ENCODE measurements at regions not wholly inside any gene's neighbourhood (a gene's known extent, or its start where the extent isn't known, plus 50 kb on each side); places are given as distances from the start of the nearest gene placed in this dataset.
"Not testable (repeated sequence)": the region's sequence is repeated elsewhere in the genome, so short reads cannot be mapped to it uniquely, and the experiment has no call there.

- DNase-seq (ENCODE audit: low spot score), result no peak
These were observed 88.4 kb upstream of the MPP7 start for GRCh38 chr10:28391283-28391682.

- peak; percentile 71 for DNase-seq (ENCODE audit: low spot score)
These were observed 91.2 kb upstream of the MPP7 start for GRCh38 chr10:28393956-28394568.

- DNase-seq (ENCODE audit: low spot score), result no peak
These were observed 93.5 kb upstream of the MPP7 start for GRCh38 chr10:28396331-28396730.

GRCh38 chr10:28397229-28397628 lies 94.4 kb upstream of the MPP7 start:
- DNase-seq (ENCODE audit: low spot score), result no peak

GRCh38 chr10:28400176-28400575 lies 97.3 kb upstream of the MPP7 start:
- no peak for DNase-seq (ENCODE audit: low spot score)

- DNase-seq (ENCODE audit: low spot score), result no peak
These were observed 97.8 kb upstream of the MPP7 start for GRCh38 chr10:28400681-28401080.

- DNase-seq (ENCODE audit: low spot score), result not testable (repeated sequence)
These were observed 99.8 kb upstream of the MPP7 start for GRCh38 chr10:28402611-28403073.

- DNase-seq (ENCODE audit: low spot score), result no peak
These were observed 100.2 kb upstream of the MPP7 start for GRCh38 chr10:28403090-28403489.

GRCh38 chr10:28408237-28408777 lies 105.4 kb upstream of the MPP7 start:
- DNase-seq (ENCODE audit: low spot score), result no peak

- DNase-seq (ENCODE audit: low spot score), result peak; percentile 30
These were observed 107.7 kb upstream of the MPP7 start for GRCh38 chr10:28410420-28411135.

GRCh38 chr10:28411136-28411460 lies 108.2 kb upstream of the MPP7 start:
- no peak for DNase-seq (ENCODE audit: low spot score)

GRCh38 chr10:28411648-28412047 lies 108.8 kb upstream of the MPP7 start:
- no peak for DNase-seq (ENCODE audit: low spot score)

- DNase-seq (ENCODE audit: low spot score), result no peak
These were observed 114.8 kb upstream of the WAC start for GRCh38 chr10:28418069-28418468.

GRCh38 chr10:28425422-28425821 lies 107.5 kb upstream of the WAC start:
- no peak for DNase-seq (ENCODE audit: low spot score)

GRCh38 chr10:28426392-28427159 lies 106.3 kb upstream of the WAC start:
- DNase-seq (ENCODE audit: low spot score), result no peak

- no peak for DNase-seq (ENCODE audit: low spot score)
These were observed 105.5 kb upstream of the WAC start for GRCh38 chr10:28427376-28427775.

- no peak for DNase-seq (ENCODE audit: low spot score)
These were observed 103.9 kb upstream of the WAC start for GRCh38 chr10:28429045-28429444.

- no peak for DNase-seq (ENCODE audit: low spot score)
These were observed 103.2 kb upstream of the WAC start for GRCh38 chr10:28429573-28430216.

GRCh38 chr10:28431139-28431538 lies 101.8 kb upstream of the WAC start:
- DNase-seq (ENCODE audit: low spot score), result peak; percentile 23

GRCh38 chr10:28432210-28432676 lies 100.7 kb upstream of the WAC start:
- DNase-seq (ENCODE audit: low spot score), result peak; percentile 84

GRCh38 chr10:28434063-28434462 lies 98.9 kb upstream of the WAC start:
- DNase-seq (ENCODE audit: low spot score), result no peak

- no peak for DNase-seq (ENCODE audit: low spot score)
These were observed 90.5 kb upstream of the WAC start for GRCh38 chr10:28442403-28442802.

All from iPS-NIHi11 (cell line).